KMS-11 (cell line): ENCODE measurements at regions not wholly inside any gene's neighbourhood (a gene's known extent, or its start where the extent isn't known, plus 50 kb on each side); places are given as distances from the start of the nearest gene placed in this dataset.

ENCODE experiments used
- H2AFZ ChIP-seq: fragments of 200-600 bp; sonication (generic); 2 replicates; pipeline ENCODE4 v1.6.1; 2016; ENCODE audit warnings: antibody characterized with exemption, mixed run types, low read depth
- H3K27ac ChIP-seq: fragments of 200-600 bp; sonication (generic); 2 replicates; pipeline ENCODE4 v1.6.1; 2016; ENCODE audit warnings: mild to moderate bottlenecking, mixed run types
- H3K27me3 ChIP-seq: fragments of 200-600 bp; sonication (generic); 2 replicates; pipeline ENCODE4 v1.6.1; 2017; ENCODE audit warnings: mild to moderate bottlenecking, low read depth, mixed run types, moderate library complexity; ENCODE audit not compliant: insufficient read depth
- H3K36me3 ChIP-seq: fragments of 200-600 bp; sonication (generic); 2 replicates; pipeline ENCODE4 v1.6.1; 2017; ENCODE audit warnings: mild to moderate bottlenecking, mixed run types; ENCODE audit not compliant: insufficient read depth
- H3K4me1 ChIP-seq: fragments of 200-600 bp; sonication (generic); 2 replicates; pipeline ENCODE4 v1.6.1; 2016; ENCODE audit warnings: mild to moderate bottlenecking, low read depth, mixed run types; ENCODE audit not compliant: poor library complexity, severe bottlenecking
- H3K4me2 ChIP-seq: fragments of 200-600 bp; sonication (generic); 2 replicates; pipeline ENCODE4 v1.7.0; 2016; ENCODE audit warnings: mild to moderate bottlenecking, mixed run types
- H3K4me3 ChIP-seq: fragments of 200-600 bp; sonication (generic); IDR thresholded peaks from 2 replicates; pipeline ENCODE4 v1.6.1; 2017; ENCODE audit warnings: low read depth, low read length, mixed read lengths; ENCODE audit not compliant: insufficient read depth
- H3K79me2 ChIP-seq: fragments of 200-600 bp; sonication (generic); 2 replicates; pipeline ENCODE4 v1.6.1; 2016; ENCODE audit warnings: low read depth, mixed run types; ENCODE audit not compliant: insufficient read depth
- H3K9ac ChIP-seq: fragments of 200-600 bp; sonication (generic); 2 replicates; pipeline ENCODE4 v1.6.1; 2016; ENCODE audit warnings: mild to moderate bottlenecking, mixed run types
- H4K20me1 ChIP-seq: fragments of 200-600 bp; sonication (generic); 2 replicates; pipeline ENCODE4 v1.6.1; 2016; ENCODE audit warnings: mild to moderate bottlenecking, mixed run types; ENCODE audit not compliant: insufficient read depth
- TF ChIP-seq, protein P1 (sequence below): fragments of 200-600 bp; sonication (generic); conservative IDR thresholded peaks from 2 replicates; pipeline ENCODE4 v1.6.1; 2017; ENCODE audit warnings: low read depth, mild to moderate bottlenecking, antibody characterized with exemption, low read length, moderate library complexity, mixed read lengths

DNA sequence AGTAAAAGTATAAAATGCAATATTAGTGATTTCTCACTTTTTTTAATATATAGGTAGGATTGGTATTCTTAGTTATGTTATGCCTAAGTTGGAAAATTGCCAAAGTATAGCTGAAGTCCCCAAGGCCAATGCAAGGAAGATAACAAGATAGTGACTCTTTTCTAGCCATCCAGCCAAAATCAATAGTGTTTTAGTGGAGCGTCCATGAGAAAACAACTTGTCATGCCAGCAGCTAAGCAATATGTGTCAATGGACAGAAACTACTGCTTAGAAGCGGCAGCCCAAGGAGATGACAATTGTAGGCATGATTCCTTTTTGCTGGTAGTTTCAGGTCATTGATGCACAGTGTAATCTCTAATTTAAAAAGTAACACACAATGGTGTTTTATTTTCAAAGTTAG is 1444.6 kb downstream of the SUCLG1 start:
- no peaks in the 10 kb centered on the region for H3K79me2 ChIP-seq
- H3K9ac ChIP-seq, result no peak overlapping the region
- H2AFZ ChIP-seq, result no peak overlapping the region
- no peaks in the 10 kb centered on the region for H3K36me3 ChIP-seq
- H3K4me2 ChIP-seq, result no peak overlapping the region
- H3K4me1 ChIP-seq, result no peaks in the 10 kb centered on the region
- no peak overlapping the region for H3K4me3 ChIP-seq
- H3K27ac ChIP-seq, result no peak overlapping the region
- TF ChIP-seq, protein P1, sequence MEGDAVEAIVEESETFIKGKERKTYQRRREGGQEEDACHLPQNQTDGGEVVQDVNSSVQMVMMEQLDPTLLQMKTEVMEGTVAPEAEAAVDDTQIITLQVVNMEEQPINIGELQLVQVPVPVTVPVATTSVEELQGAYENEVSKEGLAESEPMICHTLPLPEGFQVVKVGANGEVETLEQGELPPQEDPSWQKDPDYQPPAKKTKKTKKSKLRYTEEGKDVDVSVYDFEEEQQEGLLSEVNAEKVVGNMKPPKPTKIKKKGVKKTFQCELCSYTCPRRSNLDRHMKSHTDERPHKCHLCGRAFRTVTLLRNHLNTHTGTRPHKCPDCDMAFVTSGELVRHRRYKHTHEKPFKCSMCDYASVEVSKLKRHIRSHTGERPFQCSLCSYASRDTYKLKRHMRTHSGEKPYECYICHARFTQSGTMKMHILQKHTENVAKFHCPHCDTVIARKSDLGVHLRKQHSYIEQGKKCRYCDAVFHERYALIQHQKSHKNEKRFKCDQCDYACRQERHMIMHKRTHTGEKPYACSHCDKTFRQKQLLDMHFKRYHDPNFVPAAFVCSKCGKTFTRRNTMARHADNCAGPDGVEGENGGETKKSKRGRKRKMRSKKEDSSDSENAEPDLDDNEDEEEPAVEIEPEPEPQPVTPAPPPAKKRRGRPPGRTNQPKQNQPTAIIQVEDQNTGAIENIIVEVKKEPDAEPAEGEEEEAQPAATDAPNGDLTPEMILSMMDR, result no peak
- H4K20me1 ChIP-seq, result no peaks in the 10 kb centered on the region
- H3K27me3 ChIP-seq, result no peaks in the 10 kb centered on the region

DNA sequence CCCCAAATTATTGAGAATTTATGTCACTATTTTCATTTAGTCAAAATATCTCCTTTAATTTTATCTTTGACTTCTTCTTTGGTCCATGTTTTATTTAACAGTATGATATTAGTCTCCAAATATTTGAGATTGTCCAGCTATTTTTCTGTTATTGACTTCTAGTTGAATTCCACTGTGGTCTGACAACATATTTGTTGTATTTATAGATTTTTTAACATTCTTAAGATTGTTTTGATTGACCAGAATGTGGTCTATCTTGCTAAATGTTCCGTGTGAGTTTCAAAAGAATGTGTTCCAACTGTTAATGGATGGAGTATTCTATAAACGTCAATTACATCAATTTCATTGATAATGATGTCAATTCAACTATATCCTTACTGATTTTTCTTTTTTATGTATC is 1452.1 kb downstream of the SUCLG1 start:
- TF ChIP-seq, protein P1, result no peak
- H3K27ac ChIP-seq, result no peak overlapping the region
- no peaks in the 10 kb centered on the region for H4K20me1 ChIP-seq
- no peak overlapping the region for H3K9ac ChIP-seq
- no peaks in the 10 kb centered on the region; the same call in 1 of the 2 replicates for H3K36me3 ChIP-seq
- H3K4me1 ChIP-seq, result no peaks in the 10 kb centered on the region
- no peak overlapping the region for H3K4me3 ChIP-seq
- no peaks in the 10 kb centered on the region for H3K79me2 ChIP-seq
- H3K27me3 ChIP-seq, result no peaks in the 10 kb centered on the region
- H2AFZ ChIP-seq, result no peak overlapping the region
- H3K4me2 ChIP-seq, result no peak overlapping the region

DNA sequence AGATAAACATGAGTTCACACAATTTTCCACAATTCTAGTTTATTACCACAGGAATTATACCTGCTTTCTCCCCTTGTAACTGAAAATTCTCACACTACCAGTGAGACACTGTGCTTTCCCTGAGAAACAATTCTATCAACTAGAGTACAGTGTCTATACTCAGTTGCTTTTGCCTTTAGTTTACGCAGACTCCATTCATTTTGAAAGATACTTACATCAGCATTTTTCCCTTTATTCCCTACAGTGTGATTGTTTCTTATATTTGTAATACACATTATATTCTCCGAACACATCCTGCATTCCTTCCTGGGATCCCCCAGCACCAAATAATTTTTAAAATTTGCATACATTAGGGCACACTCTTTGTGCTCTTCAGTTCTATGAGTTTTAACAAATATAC is 1455.5 kb downstream of the SUCLG1 start:
- Histone ChIP-seq H3K27me3 (no peaks in the 10 kb centered on the region), H3K79me2 (no peaks in the 10 kb centered on the region), H3K4me3 (no peak overlapping the region), H3K4me1 (no peaks in the 10 kb centered on the region), H3K9ac (no peak overlapping the region), H2AFZ (no peak overlapping the region), H3K36me3 (no peaks in the 10 kb centered on the region; the same call in 1 of the 2 replicates), H4K20me1 (no peaks in the 10 kb centered on the region), H3K27ac (no peak overlapping the region), H3K4me2 (no peak overlapping the region)
- TF ChIP-seq, protein P1, result no peak

DNA sequence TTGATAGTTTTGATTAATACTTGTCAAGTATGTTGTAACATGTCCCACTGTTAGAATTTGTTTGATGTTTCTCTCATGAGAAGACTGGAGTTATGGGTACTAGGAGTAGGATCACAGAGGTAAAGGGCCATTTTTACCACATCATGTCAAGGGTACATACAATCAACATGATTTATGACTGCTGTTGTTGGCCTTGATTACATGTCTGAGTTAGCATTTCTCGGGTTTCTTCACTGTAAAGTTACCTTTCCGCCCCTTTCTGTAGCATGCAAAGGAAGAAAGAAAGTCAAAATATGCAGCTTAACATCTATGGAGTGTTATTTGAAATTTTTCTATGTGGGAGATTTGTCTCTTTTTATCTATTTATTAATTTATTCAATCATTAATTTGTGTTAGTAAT is 1456.4 kb downstream of the SUCLG1 start:
- TF ChIP-seq, protein P1, result no peak
- no peaks in the 10 kb centered on the region for H3K27me3 ChIP-seq

More for the DNA sequence above, 1456.4 kb downstream of the SUCLG1 start:
- no peak overlapping the region for H3K4me2 ChIP-seq
- H3K27ac ChIP-seq, result no peak overlapping the region
- H2AFZ ChIP-seq, result no peak overlapping the region
- H3K9ac ChIP-seq, result no peak overlapping the region
- no peaks in the 10 kb centered on the region for H3K79me2 ChIP-seq
- no peaks in the 10 kb centered on the region for H3K4me1 ChIP-seq
- H4K20me1 ChIP-seq, result no peaks in the 10 kb centered on the region
- H3K4me3 ChIP-seq, result no peak overlapping the region
- H3K36me3 ChIP-seq, result no peaks in the 10 kb centered on the region; the same call in 1 of the 2 replicates
